Mesendoderm (in vitro differentiated cells): ENCODE measurements at regions not wholly inside any gene's neighbourhood (a gene's known extent, or its start where the extent isn't known, plus 50 kb on each side); places are given as distances from the start of the nearest gene placed in this dataset.

Experiments
- DNase-seq: peaks from one replicate; pipeline ENCODE4 v3.0.0; 2013
- H2AK5ac ChIP-seq: 2 replicates; pipeline ENCODE4 v1.6.1; 2013; ENCODE audit warnings: low read length, inconsistent platforms
- H2BK120ac ChIP-seq: 2 replicates; pipeline ENCODE4 v1.6.1; 2013; ENCODE audit warnings: low read depth, mild to moderate bottlenecking, low read length, moderate library complexity, mixed read lengths
- H2BK15ac ChIP-seq: replicated peaks from 2 replicates; pipeline ENCODE4 v1.6.1; 2013; ENCODE audit warnings: low read depth, mild to moderate bottlenecking, moderate library complexity
- H2BK5ac ChIP-seq: 2 replicates; pipeline ENCODE4 v1.6.1; 2013; ENCODE audit warnings: low read length, inconsistent platforms
- H3K18ac ChIP-seq: 2 replicates; pipeline ENCODE4 v1.6.1; 2013; ENCODE audit warnings: mild to moderate bottlenecking, low read length, mixed read lengths
- H3K23ac ChIP-seq: one replicate; pipeline ENCODE4 v1.6.1; 2013; ENCODE audit warnings: low read length
- H3K27ac ChIP-seq: 2 replicates; pipeline ENCODE4 v1.5.1; 2013; ENCODE audit warnings: low read depth, mild to moderate bottlenecking, inconsistent platforms, low read length, moderate library complexity
- H3K27me3 ChIP-seq: 2 replicates; pipeline ENCODE4 v1.6.1; 2013; ENCODE audit warnings: low read length, control low read depth, mild to moderate bottlenecking, inconsistent platforms; ENCODE audit not compliant: insufficient read depth, poor library complexity
- H3K36me3 ChIP-seq: 2 replicates; pipeline ENCODE4 v1.6.1; 2013; ENCODE audit warnings: low read length, inconsistent platforms; ENCODE audit not compliant: control insufficient read depth, insufficient read depth
- H3K4ac ChIP-seq: one replicate; pipeline ENCODE4 v1.6.1; 2013; ENCODE audit warnings: low read depth, mild to moderate bottlenecking, low read length, moderate library complexity
- H3K4me1 ChIP-seq: 2 replicates; pipeline ENCODE4 v1.6.1; 2013; ENCODE audit warnings: low read depth, low read length, inconsistent platforms; ENCODE audit not compliant: control insufficient read depth
- H3K4me2 ChIP-seq: 2 replicates; pipeline ENCODE4 v1.6.1; 2013; ENCODE audit warnings: low read length
- H3K4me3 ChIP-seq: 2 replicates; pipeline ENCODE4 v1.5.1; 2013; ENCODE audit warnings: mild to moderate bottlenecking, low read length
- H3K56ac ChIP-seq: one replicate; pipeline ENCODE4 v1.6.1; 2013; ENCODE audit warnings: low read length
- H3K79me1 ChIP-seq: 2 replicates; pipeline ENCODE4 v1.6.1; 2013; ENCODE audit warnings: low read length, inconsistent platforms
- H3K79me2 ChIP-seq: 2 replicates; pipeline ENCODE4 v1.6.1; 2013; ENCODE audit warnings: mild to moderate bottlenecking, low read length; ENCODE audit not compliant: control insufficient read depth, insufficient read depth
- H3K9ac ChIP-seq: 2 replicates; pipeline ENCODE4 v1.6.1; 2013; ENCODE audit warnings: low read length, inconsistent platforms
- H4K5ac ChIP-seq: one replicate; pipeline ENCODE4 v1.6.1; 2013; ENCODE audit warnings: low read length
- H4K8ac ChIP-seq: one replicate; pipeline ENCODE4 v1.6.1; 2013; ENCODE audit warnings: low read depth, mild to moderate bottlenecking, control low read depth, low read length, moderate library complexity
- WGBS: extraction: QIAGEN DNeasy Blood & Tissue Kit; methylation state at CpG from one replicate; pipeline ENCODE4 v1.1.7; 2013; ENCODE audit warnings: low lambda C conversion rate, missing lambda C conversion rate; ENCODE audit not compliant: insufficient coverage; ENCODE audit errors: extremely low coverage; 5-methylcytosine and 5-hydroxymethylcytosine counted together

- Histone ChIP-seq H4K8ac (no peak overlapping the region), H2BK5ac (no peak overlapping the region), H3K79me1 (no peaks in the 10 kb centered on the region), H2AK5ac (no peak overlapping the region), H3K23ac (no peak overlapping the region), H2BK120ac (no peak overlapping the region), H3K4me3 (no peak overlapping the region), H4K5ac (no peak overlapping the region), H3K4me2 (no peak overlapping the region), H3K18ac (no peak overlapping the region), H3K27me3 (no peaks in the 10 kb centered on the region), H2BK15ac (no peak overlapping the region), H3K4me1 (no peaks in the 10 kb centered on the region), H3K27ac (no peak overlapping the region), H3K9ac (no peak overlapping the region), H3K79me2 (no peaks in the 10 kb centered on the region), H3K56ac (no peak overlapping the region), H3K4ac (no peak overlapping the region), H3K36me3 (no peaks in the 10 kb centered on the region)
- WGBS: no CpG with 5 or more reads among the region's 5 CpGs
- DNase-seq: peak; percentile 89
These were observed 348.5 kb upstream of the BTBD3 start for GRCh38 chr20:11569163-11569562.

GRCh38 chr20:11573507-11573906, 344.2 kb upstream of the BTBD3 start:
- Histone ChIP-seq H2BK120ac (no peak overlapping the region), H3K4me2 (no peak overlapping the region), H3K27ac (no peak overlapping the region), H4K5ac (no peak overlapping the region), H3K4ac (no peak overlapping the region), H3K56ac (no peak overlapping the region), H3K9ac (no peak overlapping the region), H2BK15ac (no peak overlapping the region), H2AK5ac (no peak overlapping the region), H3K4me1 (no peaks in the 10 kb centered on the region), H3K18ac (no peak overlapping the region), H3K36me3 (no peaks in the 10 kb centered on the region), H3K27me3 (no peaks in the 10 kb centered on the region), H3K23ac (no peak overlapping the region), H4K8ac (no peak overlapping the region), H2BK5ac (no peak overlapping the region), H3K4me3 (no peak overlapping the region), H3K79me1 (no peaks in the 10 kb centered on the region), H3K79me2 (no peaks in the 10 kb centered on the region)
- no peak for DNase-seq
- WGBS: no CpG with 5 or more reads among the region's 4 CpGs

- no peak overlapping the region for H2BK15ac ChIP-seq
- H2AK5ac ChIP-seq: no peak overlapping the region
- WGBS: no CpG with 5 or more reads among the region's 2 CpGs
- no peak overlapping the region for H3K27ac ChIP-seq
- H2BK120ac ChIP-seq: no peak overlapping the region
- no peaks in the 10 kb centered on the region for H3K27me3 ChIP-seq
- no peak overlapping the region for H4K8ac ChIP-seq
- no peak overlapping the region for H2BK5ac ChIP-seq
- no peaks in the 10 kb centered on the region for H3K36me3 ChIP-seq
- no peak overlapping the region for H3K4ac ChIP-seq
- no peak overlapping the region for H3K56ac ChIP-seq
- no peaks in the 10 kb centered on the region for H3K4me1 ChIP-seq
- peak; percentile 62 for DNase-seq
- no peak overlapping the region for H3K4me2 ChIP-seq
- H4K5ac ChIP-seq: no peak overlapping the region
- H3K4me3 ChIP-seq: no peak overlapping the region
- no peak overlapping the region for H3K23ac ChIP-seq
- H3K79me1 ChIP-seq: no peaks in the 10 kb centered on the region
- H3K79me2 ChIP-seq: no peaks in the 10 kb centered on the region
- H3K9ac ChIP-seq: no peak overlapping the region
- no peak overlapping the region for H3K18ac ChIP-seq
These were observed 336.4 kb upstream of the BTBD3 start for GRCh38 chr20:11581271-11581670.

GRCh38 chr20:11582060-11582459, 335.6 kb upstream of the BTBD3 start:
- Histone ChIP-seq H2BK120ac (no peak overlapping the region), H2BK5ac (no peak overlapping the region), H2AK5ac (no peak overlapping the region), H3K79me1 (no peaks in the 10 kb centered on the region), H3K4me2 (no peak overlapping the region), H2BK15ac (no peak overlapping the region), H3K4me3 (no peak overlapping the region), H3K79me2 (no peaks in the 10 kb centered on the region), H4K5ac (no peak overlapping the region), H3K4me1 (no peaks in the 10 kb centered on the region), H3K27me3 (no peaks in the 10 kb centered on the region), H3K4ac (no peak overlapping the region), H3K27ac (no peak overlapping the region), H3K18ac (no peak overlapping the region), H3K9ac (no peak overlapping the region), H3K23ac (no peak overlapping the region), H4K8ac (no peak overlapping the region), H3K56ac (no peak overlapping the region), H3K36me3 (no peaks in the 10 kb centered on the region)
- WGBS: no CpG with 5 or more reads among the region's 2 CpGs
- DNase-seq: no peak

- Histone ChIP-seq H3K18ac (no peak overlapping the region), H2BK5ac (no peak overlapping the region), H3K36me3 (no peaks in the 10 kb centered on the region), H3K27me3 (no peaks in the 10 kb centered on the region), H3K4ac (no peak overlapping the region), H3K79me1 (no peaks in the 10 kb centered on the region), H3K79me2 (no peaks in the 10 kb centered on the region), H3K23ac (no peak overlapping the region), H3K4me2 (no peak overlapping the region), H2BK15ac (no peak overlapping the region), H3K9ac (no peak overlapping the region), H2BK120ac (no peak overlapping the region), H3K4me1 (no peaks in the 10 kb centered on the region), H2AK5ac (no peak overlapping the region), H3K4me3 (no peak overlapping the region), H4K5ac (no peak overlapping the region), H4K8ac (no peak overlapping the region), H3K27ac (no peak overlapping the region), H3K56ac (no peak overlapping the region)
- WGBS: no CpG with 5 or more reads among the region's 3 CpGs
- DNase-seq: peak; percentile 31
These were observed 331.8 kb upstream of the BTBD3 start for GRCh38 chr20:11585752-11586352.

- H2BK15ac ChIP-seq: no peak overlapping the region
- no peak overlapping the region for H3K18ac ChIP-seq
- no peak overlapping the region for H3K27ac ChIP-seq
These were observed 328.8 kb upstream of the BTBD3 start for GRCh38 chr20:11588875-11589274.

More at GRCh38 chr20:11588875-11589274, 328.8 kb upstream of the BTBD3 start:
- no peak for DNase-seq
- no peaks in the 10 kb centered on the region for H3K36me3 ChIP-seq
- no peak overlapping the region for H4K8ac ChIP-seq
- no peak overlapping the region for H3K56ac ChIP-seq
- no peak overlapping the region for H2BK5ac ChIP-seq
- no peaks in the 10 kb centered on the region for H3K79me2 ChIP-seq
- H3K4ac ChIP-seq: no peak overlapping the region
- H3K4me1 ChIP-seq: no peaks in the 10 kb centered on the region
- H3K27me3 ChIP-seq: no peaks in the 10 kb centered on the region
- H2AK5ac ChIP-seq: no peak overlapping the region
- no peak overlapping the region for H3K4me3 ChIP-seq
- no peak overlapping the region for H3K23ac ChIP-seq
- no peak overlapping the region for H2BK120ac ChIP-seq
- no CpG with 5 or more reads among the region's 4 CpGs for WGBS
- no peak overlapping the region for H3K4me2 ChIP-seq
- H3K79me1 ChIP-seq: no peaks in the 10 kb centered on the region
- no peak overlapping the region for H4K5ac ChIP-seq
- H3K9ac ChIP-seq: no peak overlapping the region
